HepG2 (cell line): ENCODE measurements at regions not wholly inside any gene's neighbourhood (a gene's known extent, or its start where the extent isn't known, plus 50 kb on each side); places are given as distances from the start of the nearest gene placed in this dataset.

Experiments
- ATF7 ChIP-seq, 2 experiments: fragments of 450-650 bp in 1 of 2; sonication (generic) in 1 of 2; formaldehyde crosslinking in 1 of 2; IDR thresholded peaks; 2 replicates each; pipeline versions ENCODE4 v1.4.0 to v1.6.1; 2016 to 2020; ENCODE audit warnings: antibody characterized with exemption in 1 of 2, mild to moderate bottlenecking in 1 of 2, missing genetic modification reagents in 1 of 2
- FOXA1 ChIP-seq, 2 experiments: fragments of 450-650 bp in 1 of 2; sonication (generic) in 1 of 2; formaldehyde crosslinking in 1 of 2; IDR thresholded peaks; 2 replicates each; pipeline versions ENCODE4 v1.4.0 to v1.6.1; 2016 to 2020; ENCODE audit warnings: missing genetic modification reagents in 1 of 2
- JUNB ChIP-seq: sonication (generic); formaldehyde crosslinking; IDR thresholded peaks from 2 replicates; pipeline ENCODE4 v1.8.0; 2022; ENCODE audit warnings: missing genetic modification reagents, mild to moderate bottlenecking, borderline replicate concordance
- KDM5B ChIP-seq: sonication (generic); formaldehyde crosslinking; IDR thresholded peaks from 2 replicates; pipeline ENCODE4 v1.4.0; 2020; ENCODE audit warnings: missing genetic modification reagents, mild to moderate bottlenecking, borderline replicate concordance
- KDM6A ChIP-seq: IDR thresholded peaks from 2 replicates; pipeline ENCODE4 v1.6.1; 2016; ENCODE audit warnings: low read depth
- NCOA2 ChIP-seq: sonication (generic); formaldehyde crosslinking; IDR thresholded peaks from 2 replicates; pipeline ENCODE4 v1.8.0; 2022; ENCODE audit warnings: inconsistent platforms
- SRF ChIP-seq: IDR thresholded peaks from 2 replicates; pipeline ENCODE4 v1.6.1; 2011; ENCODE audit warnings: mild to moderate bottlenecking, low read depth, low read length, moderate library complexity
- STAT5B ChIP-seq: sonication (generic); formaldehyde crosslinking; IDR thresholded peaks from 2 replicates; pipeline ENCODE4 v1.4.0; 2020; ENCODE audit warnings: missing genetic modification reagents
- ZBTB7B ChIP-seq: sonication (generic); formaldehyde crosslinking; IDR thresholded peaks from 2 replicates; pipeline ENCODE4 v1.4.0; 2020; ENCODE audit warnings: missing genetic modification reagents
- ZNF333 ChIP-seq: sonication (generic); formaldehyde crosslinking; IDR thresholded peaks from 2 replicates; pipeline ENCODE4 v1.4.0; 2020; ENCODE audit warnings: mild to moderate bottlenecking, missing genetic modification reagents, borderline replicate concordance
- ZNF572 ChIP-seq: sonication (generic); formaldehyde crosslinking; IDR thresholded peaks from 2 replicates; pipeline ENCODE4 v1.5.1; 2020; ENCODE audit warnings: mild to moderate bottlenecking, missing genetic modification reagents
- ZNF605 ChIP-seq: sonication (generic); formaldehyde crosslinking; IDR thresholded peaks from 2 replicates; pipeline ENCODE4 v1.8.0; 2022; ENCODE audit warnings: mild to moderate bottlenecking, missing genetic modification reagents
- ZNF777 ChIP-seq: sonication (generic); formaldehyde crosslinking; IDR thresholded peaks from 2 replicates; pipeline ENCODE4 v1.4.0; 2020; ENCODE audit warnings: missing genetic modification reagents
- TF ChIP-seq, protein P1 (sequence below): IDR thresholded peaks from 2 replicates; pipeline ENCODE4 v1.6.1; 2016; ENCODE audit warnings: missing genetic modification reagents, missing compliant biosample characterization
- TF ChIP-seq, protein P2 (sequence below): sonication (generic); formaldehyde crosslinking; IDR thresholded peaks from 2 replicates; pipeline ENCODE4 v1.8.0; 2022; ENCODE audit warnings: mild to moderate bottlenecking, missing genetic modification reagents, moderate library complexity
- TF ChIP-seq, protein P3 (sequence below): sonication (generic); formaldehyde crosslinking; IDR thresholded peaks from 2 replicates; pipeline ENCODE4 v1.8.1; 2022; ENCODE audit warnings: low read depth, mild to moderate bottlenecking, missing genetic modification reagents
- TF ChIP-seq, protein P4 (sequence below): sonication (generic); formaldehyde crosslinking; IDR thresholded peaks from 2 replicates; pipeline ENCODE4 v1.4.0; 2020; ENCODE audit warnings: missing genetic modification reagents
- TF ChIP-seq, protein P5 (sequence below): sonication (generic); formaldehyde crosslinking; IDR thresholded peaks from 2 replicates; pipeline ENCODE4 v1.5.0; 2020; ENCODE audit warnings: mild to moderate bottlenecking, missing genetic modification reagents
- TF ChIP-seq, protein P6 (sequence below): sonication (generic); formaldehyde crosslinking; conservative IDR thresholded peaks from 2 replicates; pipeline ENCODE4 v1.4.0; 2020; ENCODE audit warnings: mild to moderate bottlenecking, missing genetic modification reagents, moderate library complexity

DNA sequence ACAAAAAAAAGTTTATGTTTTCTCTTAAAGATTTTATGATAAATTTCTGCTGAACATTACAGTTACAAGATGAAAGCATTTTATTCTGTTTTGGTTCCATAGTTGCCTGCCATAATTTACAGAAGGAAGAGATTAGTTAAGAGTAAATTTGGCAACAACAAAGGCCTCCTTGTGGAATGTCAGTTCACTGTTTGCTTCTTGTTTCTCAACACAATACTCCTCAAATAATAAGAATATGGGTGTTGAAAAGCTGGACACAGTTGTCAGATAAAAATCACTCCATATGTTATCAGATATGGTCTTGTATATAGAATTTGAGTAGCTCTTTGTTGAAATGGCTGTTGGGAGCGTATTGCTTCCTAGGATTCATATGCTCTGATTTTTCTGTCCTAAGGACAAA, 359.5 kb downstream of the CPS1 start (continued):
- TF ChIP-seq, protein P1, sequence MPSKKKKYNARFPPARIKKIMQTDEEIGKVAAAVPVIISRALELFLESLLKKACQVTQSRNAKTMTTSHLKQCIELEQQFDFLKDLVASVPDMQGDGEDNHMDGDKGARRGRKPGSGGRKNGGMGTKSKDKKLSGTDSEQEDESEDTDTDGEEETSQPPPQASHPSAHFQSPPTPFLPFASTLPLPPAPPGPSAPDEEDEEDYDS (CRISPR knock-in tag): no peak
- no peak for TF ChIP-seq KDM5B (CRISPR knock-in tag)
- no peak for TF ChIP-seq ZNF777 (CRISPR knock-in tag)
- TF ChIP-seq JUNB (CRISPR knock-in tag): no peak
- peak; percentile 81 for TF ChIP-seq NCOA2 (CRISPR knock-in tag)
- no peak for TF ChIP-seq ZNF605 (CRISPR knock-in tag)
- TF ChIP-seq, protein P2, sequence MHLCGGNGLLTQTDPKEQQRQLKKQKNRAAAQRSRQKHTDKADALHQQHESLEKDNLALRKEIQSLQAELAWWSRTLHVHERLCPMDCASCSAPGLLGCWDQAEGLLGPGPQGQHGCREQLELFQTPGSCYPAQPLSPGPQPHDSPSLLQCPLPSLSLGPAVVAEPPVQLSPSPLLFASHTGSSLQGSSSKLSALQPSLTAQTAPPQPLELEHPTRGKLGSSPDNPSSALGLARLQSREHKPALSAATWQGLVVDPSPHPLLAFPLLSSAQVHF (CRISPR knock-in tag): no peak
- no peak for TF ChIP-seq ZBTB7B (CRISPR knock-in tag)
- no peak for TF ChIP-seq ATF7 (IDR thresholded peaks at IDR 0.05)
- no peak for TF ChIP-seq ATF7 (CRISPR knock-in tag; IDR thresholded peaks at IDR 0.05)
- no peak for TF ChIP-seq FOXA1 (IDR thresholded peaks at IDR 0.05)
- TF ChIP-seq FOXA1 (CRISPR knock-in tag; IDR thresholded peaks at IDR 0.05): peak; percentile 51
- no peak for TF ChIP-seq SRF
- no peak for TF ChIP-seq ZNF572 (CRISPR knock-in tag)
- TF ChIP-seq, protein P3, sequence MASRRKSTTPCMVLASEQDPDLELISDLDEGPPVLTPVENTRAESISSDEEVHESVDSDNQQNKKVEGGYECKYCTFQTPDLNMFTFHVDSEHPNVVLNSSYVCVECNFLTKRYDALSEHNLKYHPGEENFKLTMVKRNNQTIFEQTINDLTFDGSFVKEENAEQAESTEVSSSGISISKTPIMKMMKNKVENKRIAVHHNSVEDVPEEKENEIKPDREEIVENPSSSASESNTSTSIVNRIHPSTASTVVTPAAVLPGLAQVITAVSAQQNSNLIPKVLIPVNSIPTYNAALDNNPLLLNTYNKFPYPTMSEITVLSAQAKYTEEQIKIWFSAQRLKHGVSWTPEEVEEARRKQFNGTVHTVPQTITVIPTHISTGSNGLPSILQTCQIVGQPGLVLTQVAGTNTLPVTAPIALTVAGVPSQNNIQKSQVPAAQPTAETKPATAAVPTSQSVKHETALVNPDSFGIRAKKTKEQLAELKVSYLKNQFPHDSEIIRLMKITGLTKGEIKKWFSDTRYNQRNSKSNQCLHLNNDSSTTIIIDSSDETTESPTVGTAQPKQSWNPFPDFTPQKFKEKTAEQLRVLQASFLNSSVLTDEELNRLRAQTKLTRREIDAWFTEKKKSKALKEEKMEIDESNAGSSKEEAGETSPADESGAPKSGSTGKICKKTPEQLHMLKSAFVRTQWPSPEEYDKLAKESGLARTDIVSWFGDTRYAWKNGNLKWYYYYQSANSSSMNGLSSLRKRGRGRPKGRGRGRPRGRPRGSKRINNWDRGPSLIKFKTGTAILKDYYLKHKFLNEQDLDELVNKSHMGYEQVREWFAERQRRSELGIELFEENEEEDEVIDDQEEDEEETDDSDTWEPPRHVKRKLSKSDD (CRISPR knock-in tag): no peak
- TF ChIP-seq, protein P4, sequence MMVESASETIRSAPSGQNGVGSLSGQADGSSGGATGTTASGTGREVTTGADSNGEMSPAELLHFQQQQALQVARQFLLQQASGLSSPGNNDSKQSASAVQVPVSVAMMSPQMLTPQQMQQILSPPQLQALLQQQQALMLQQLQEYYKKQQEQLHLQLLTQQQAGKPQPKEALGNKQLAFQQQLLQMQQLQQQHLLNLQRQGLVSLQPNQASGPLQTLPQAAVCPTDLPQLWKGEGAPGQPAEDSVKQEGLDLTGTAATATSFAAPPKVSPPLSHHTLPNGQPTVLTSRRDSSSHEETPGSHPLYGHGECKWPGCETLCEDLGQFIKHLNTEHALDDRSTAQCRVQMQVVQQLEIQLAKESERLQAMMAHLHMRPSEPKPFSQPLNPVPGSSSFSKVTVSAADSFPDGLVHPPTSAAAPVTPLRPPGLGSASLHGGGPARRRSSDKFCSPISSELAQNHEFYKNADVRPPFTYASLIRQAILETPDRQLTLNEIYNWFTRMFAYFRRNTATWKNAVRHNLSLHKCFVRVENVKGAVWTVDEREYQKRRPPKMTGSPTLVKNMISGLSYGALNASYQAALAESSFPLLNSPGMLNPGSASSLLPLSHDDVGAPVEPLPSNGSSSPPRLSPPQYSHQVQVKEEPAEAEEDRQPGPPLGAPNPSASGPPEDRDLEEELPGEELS: peak; percentile 76
- no peak for TF ChIP-seq KDM6A
- no peak for TF ChIP-seq STAT5B
- TF ChIP-seq ZNF333 (CRISPR knock-in tag): no peak
- TF ChIP-seq, protein P5, sequence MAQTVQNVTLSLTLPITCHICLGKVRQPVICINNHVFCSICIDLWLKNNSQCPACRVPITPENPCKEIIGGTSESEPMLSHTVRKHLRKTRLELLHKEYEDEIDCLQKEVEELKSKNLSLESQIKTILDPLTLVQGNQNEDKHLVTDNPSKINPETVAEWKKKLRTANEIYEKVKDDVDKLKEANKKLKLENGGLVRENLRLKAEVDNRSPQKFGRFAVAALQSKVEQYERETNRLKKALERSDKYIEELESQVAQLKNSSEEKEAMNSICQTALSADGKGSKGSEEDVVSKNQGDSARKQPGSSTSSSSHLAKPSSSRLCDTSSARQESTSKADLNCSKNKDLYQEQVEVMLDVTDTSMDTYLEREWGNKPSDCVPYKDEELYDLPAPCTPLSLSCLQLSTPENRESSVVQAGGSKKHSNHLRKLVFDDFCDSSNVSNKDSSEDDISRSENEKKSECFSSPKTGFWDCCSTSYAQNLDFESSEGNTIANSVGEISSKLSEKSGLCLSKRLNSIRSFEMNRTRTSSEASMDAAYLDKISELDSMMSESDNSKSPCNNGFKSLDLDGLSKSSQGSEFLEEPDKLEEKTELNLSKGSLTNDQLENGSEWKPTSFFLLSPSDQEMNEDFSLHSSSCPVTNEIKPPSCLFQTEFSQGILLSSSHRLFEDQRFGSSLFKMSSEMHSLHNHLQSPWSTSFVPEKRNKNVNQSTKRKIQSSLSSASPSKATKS (CRISPR knock-in tag): no peak
- TF ChIP-seq, protein P6, sequence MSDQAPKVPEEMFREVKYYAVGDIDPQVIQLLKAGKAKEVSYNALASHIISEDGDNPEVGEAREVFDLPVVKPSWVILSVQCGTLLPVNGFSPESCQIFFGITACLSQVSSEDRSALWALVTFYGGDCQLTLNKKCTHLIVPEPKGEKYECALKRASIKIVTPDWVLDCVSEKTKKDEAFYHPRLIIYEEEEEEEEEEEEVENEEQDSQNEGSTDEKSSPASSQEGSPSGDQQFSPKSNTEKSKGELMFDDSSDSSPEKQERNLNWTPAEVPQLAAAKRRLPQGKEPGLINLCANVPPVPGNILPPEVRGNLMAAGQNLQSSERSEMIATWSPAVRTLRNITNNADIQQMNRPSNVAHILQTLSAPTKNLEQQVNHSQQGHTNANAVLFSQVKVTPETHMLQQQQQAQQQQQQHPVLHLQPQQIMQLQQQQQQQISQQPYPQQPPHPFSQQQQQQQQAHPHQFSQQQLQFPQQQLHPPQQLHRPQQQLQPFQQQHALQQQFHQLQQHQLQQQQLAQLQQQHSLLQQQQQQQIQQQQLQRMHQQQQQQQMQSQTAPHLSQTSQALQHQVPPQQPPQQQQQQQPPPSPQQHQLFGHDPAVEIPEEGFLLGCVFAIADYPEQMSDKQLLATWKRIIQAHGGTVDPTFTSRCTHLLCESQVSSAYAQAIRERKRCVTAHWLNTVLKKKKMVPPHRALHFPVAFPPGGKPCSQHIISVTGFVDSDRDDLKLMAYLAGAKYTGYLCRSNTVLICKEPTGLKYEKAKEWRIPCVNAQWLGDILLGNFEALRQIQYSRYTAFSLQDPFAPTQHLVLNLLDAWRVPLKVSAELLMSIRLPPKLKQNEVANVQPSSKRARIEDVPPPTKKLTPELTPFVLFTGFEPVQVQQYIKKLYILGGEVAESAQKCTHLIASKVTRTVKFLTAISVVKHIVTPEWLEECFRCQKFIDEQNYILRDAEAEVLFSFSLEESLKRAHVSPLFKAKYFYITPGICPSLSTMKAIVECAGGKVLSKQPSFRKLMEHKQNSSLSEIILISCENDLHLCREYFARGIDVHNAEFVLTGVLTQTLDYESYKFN: peak; percentile 45; the same call in 1 of the 2 replicates
